ENCODE measurements at regions not wholly inside any gene's neighbourhood (a gene's known extent, or its start where the extent isn't known, plus 50 kb on each side); places are given as distances from the start of the nearest gene placed in this dataset.
"Not testable (repeated sequence)": the region's sequence is repeated elsewhere in the genome, so short reads cannot be mapped to it uniquely, and the experiment has no call there.

DNA sequence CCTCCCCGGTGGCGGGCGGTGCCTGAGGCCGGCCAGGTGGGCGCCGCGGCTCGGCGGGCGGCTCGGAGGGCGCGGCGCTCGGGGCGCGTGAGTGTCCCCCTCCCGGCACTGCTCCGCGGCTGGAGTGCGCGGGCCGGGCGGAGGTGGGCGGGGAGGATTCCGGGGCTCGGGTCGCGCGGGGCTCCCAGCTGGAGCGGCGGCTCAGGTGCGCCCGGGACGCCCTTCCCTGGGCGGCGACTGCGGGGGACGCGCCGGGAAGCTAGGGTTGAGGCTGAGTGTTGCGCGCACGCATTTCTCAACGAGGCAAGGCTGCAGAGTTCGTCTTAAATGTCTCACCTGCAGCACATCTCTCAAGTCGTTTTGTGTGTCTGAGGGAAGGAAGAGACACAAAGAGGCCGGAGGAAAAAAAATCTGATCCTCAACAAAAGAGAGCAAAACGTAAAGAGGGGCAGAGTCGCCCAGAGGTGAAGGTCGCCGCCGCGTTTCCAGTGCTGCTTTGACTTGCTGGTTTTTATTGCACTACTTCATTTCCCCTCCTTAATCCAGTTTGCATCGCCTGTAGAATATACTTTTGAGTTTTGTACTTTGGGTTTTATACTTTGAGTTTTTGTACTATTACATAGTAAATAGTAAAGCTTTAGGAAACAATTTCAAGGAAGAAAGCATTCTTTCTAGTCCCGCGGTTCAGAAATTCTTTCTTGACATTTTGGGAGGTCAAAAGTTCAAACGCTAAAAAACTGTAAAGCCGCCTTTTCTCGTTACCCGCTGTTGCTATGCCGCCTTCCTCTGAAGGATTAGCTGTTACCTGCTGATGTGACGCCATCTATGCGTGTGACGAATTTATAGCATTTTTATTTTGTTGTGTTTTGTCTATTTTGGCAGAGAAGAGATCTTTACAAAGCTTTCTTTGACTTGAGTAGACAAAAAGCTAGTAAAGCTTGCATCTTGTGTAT is 106.5 kb upstream of the STOX2 start:
- H3K9me3 Mint-ChIP-seq (ENCODE audit: low read depth), result peaks cover 5% of the 10 kb centered on the region
- H3K27me3 Mint-ChIP-seq, result peaks cover 33% of the 10 kb centered on the region
- H3K36me3 Mint-ChIP-seq, result no peaks in the 10 kb centered on the region
- H3K27ac Mint-ChIP-seq, result no peak overlapping the region
- H3K4me1 Mint-ChIP-seq (ENCODE audit: low read depth), result peaks cover 14% of the 10 kb centered on the region
- peak overlapping the region; percentile 71 for H3K4me3 Mint-ChIP-seq

DNA sequence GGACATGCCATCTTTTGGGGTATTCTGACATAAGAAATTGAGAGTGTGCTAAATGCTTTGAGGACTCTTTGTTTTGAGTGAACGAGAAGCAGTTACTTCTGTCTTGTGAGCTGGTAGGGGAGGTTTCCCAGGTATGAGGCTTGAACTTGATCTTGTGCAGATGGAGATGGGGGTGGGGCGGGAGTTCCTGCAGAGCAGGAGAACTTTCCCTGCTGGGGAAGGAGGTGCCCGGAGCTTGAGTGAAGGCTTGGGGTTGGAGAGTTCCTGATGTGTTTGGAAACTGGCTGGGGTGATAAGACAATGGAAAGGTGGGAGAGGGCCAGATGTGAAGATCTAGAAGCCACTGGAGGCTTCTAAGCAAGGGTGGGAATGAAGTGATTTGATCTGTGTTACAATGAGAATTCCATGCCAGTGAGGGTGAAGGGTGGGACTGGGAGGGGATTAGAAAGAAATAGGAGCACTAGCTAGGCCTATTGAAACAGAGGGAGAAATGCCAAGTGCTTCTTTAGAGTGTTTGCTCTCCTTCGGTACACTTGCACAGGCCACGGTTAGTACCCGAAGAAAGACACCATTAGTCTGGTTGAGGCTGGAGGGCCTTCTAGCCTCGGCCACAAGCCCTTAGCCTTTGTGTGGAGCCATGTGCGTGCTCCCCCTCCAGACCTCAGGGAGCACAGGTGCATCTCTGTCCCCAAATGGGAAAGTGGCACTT is 103.5 kb upstream of the STOX2 start:
- Mint-ChIP-seq H3K27ac (no peak overlapping the region), H3K27me3 (peaks cover 21% of the 10 kb centered on the region), H3K36me3 (no peaks in the 10 kb centered on the region), H3K4me3 (no peak overlapping the region), H3K9me3 (ENCODE audit: low read depth) (no peaks in the 10 kb centered on the region), H3K4me1 (ENCODE audit: low read depth) (peaks cover 12% of the 10 kb centered on the region)

DNA sequence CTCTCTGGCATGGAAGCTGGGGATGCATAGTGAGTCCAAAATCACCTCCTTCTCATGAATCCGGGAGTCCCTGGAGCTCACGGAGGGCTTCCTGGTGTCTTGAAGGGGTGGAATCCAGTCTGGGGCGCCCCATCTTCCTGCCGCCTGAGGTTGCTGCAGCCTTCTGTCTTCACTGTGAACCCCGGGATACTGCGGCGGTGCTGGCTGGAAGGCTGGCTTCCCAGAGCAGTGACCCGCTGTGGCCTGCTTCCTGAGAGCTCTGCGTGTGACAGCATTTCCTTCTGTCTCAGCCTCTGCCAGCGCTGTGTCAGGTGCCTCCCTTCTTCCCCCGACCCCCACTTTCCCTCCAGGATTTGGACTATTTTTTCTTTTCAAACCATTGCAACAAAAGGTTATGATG is 98.8 kb upstream of the STOX2 start:
- Mint-ChIP-seq H3K27me3 (peaks cover 5% of the 10 kb centered on the region), H3K9me3 (ENCODE audit: low read depth) (no peaks in the 10 kb centered on the region), H3K4me1 (ENCODE audit: low read depth) (no peaks in the 10 kb centered on the region), H3K27ac (no peak overlapping the region), H3K36me3 (no peaks in the 10 kb centered on the region), H3K4me3 (no peak overlapping the region)

DNA sequence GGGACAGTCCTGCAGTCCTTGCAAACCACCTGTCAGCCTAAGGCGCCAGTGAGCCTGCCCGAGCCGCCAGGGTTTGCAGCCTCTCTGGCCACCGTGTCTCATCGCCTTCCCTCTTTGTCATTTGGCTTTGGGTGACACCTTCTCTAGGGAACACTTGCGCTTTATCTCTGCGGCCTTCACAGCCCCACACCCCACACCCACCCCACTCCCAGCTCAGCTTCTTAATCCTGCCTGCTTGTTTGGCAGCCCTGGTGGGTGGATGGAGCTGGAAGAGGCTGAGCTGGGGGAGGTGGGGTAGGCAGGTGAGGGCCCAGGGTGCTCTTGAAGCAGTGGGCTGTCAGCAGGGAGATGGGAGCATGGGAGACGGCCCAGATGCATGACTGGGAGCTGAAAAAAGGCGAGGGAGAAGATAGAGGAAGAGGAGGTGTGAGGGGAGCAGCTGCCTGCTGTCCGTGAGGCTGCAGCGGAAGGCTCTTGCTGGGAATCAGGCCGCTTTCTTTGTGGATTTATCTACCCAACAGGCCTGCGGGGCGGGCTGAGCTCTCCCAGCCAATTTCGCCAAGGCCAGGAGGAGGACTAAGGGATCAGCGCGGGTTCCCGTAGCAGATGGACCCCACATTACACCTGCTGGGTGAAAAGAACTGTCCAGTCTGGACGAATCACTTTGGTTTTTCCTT is 97.5 kb upstream of the STOX2 start:
- Mint-ChIP-seq H3K36me3 (no peaks in the 10 kb centered on the region), H3K4me3 (no peak overlapping the region), H3K9me3 (ENCODE audit: low read depth) (no peaks in the 10 kb centered on the region), H3K27ac (no peak overlapping the region), H3K27me3 (peaks cover 3% of the 10 kb centered on the region), H3K4me1 (ENCODE audit: low read depth) (no peaks in the 10 kb centered on the region)

DNA sequence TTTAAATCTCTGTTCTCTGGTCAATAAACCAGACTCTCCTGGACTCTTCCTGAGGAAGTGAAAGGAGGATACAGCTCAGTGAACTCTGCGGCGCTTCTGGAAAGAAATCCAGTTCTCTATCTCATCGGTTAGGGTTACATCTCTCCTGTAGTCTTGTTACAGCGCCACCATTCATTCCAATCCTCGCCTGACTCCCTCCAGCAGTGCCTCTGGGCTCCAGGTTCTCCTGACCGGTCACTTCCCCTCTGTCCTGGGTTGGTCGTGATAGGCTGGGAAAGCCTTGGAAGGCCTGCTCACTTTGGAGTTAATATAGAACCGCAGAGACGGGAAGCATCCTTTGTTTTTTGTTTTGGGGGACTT is 97.0 kb upstream of the STOX2 start:
- no peak overlapping the region for H3K27ac Mint-ChIP-seq
- H3K27me3 Mint-ChIP-seq, result no peaks in the 10 kb centered on the region

DNA sequence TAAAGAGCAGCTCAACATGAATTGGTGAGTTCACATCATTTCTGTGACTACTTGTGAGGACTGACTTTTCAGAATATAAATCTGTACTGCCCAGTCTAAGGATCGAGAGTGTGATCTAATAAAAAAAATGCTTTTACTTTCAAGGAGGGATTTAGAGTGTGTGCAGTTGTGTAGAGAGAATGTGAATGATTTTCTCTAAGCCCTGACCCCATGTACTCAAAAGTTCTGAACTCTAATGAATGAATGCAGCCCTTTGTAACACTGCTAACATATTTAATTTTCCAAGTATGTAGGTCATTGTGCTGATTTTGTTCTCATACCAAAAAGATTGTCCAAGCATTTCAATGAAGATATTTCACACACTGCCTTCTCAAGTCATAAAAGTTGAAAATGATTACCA is 92.5 kb upstream of the STOX2 start:
- Mint-ChIP-seq H3K27ac (no peak overlapping the region), H3K36me3 (no peaks in the 10 kb centered on the region), H3K9me3 (ENCODE audit: low read depth) (no peaks in the 10 kb centered on the region), H3K4me3 (no peak overlapping the region), H3K27me3 (peaks cover 5% of the 10 kb centered on the region), H3K4me1 (ENCODE audit: low read depth) (no peaks in the 10 kb centered on the region)

More for the DNA sequence above, 97.0 kb upstream of the STOX2 start:
- H3K4me1 Mint-ChIP-seq (ENCODE audit: low read depth), result no peaks in the 10 kb centered on the region
- no peaks in the 10 kb centered on the region for H3K9me3 Mint-ChIP-seq (ENCODE audit: low read depth)
- H3K4me3 Mint-ChIP-seq, result no peak overlapping the region
- no peaks in the 10 kb centered on the region for H3K36me3 Mint-ChIP-seq

DNA sequence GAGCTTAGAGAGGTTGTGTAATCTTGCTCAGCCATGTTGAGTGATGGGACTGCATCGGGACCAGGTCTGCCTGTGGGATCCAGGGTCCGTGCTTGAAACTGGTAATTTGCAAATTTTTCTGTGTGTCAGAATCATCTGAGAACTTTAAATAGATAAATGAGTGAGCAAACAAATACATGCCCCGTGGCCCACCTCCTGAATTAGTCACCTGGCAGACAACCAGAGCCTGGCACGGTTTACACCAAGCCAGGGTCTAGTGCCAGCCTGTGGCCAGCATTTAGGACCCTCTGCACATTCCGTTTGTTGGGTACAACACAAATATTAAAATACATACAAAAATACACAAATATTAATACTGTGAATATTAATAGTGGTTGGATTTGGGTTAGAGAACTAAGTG is 90.6 kb upstream of the STOX2 start:
- Mint-ChIP-seq H3K27ac (no peak overlapping the region), H3K9me3 (ENCODE audit: low read depth) (no peaks in the 10 kb centered on the region), H3K27me3 (peaks cover 5% of the 10 kb centered on the region), H3K36me3 (no peaks in the 10 kb centered on the region), H3K4me3 (no peak overlapping the region), H3K4me1 (ENCODE audit: low read depth) (no peaks in the 10 kb centered on the region)

DNA sequence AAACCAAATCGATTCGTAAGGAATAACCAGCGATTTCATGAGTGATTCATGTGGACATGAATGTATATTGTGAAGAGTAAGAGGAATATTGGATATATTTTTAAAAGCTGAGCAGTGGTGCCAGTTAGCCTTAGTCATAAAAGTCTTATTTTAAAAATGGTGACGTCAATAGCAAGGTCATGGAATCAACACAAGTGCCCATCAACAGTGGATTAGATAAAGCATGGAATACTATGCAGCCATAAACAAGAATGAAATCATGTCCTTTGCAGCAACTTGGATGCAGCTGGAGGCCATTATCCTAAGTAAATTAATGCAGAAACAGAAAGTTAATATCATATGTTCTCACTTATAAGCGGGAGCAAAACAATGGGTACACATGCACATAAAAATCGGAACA is 89.0 kb upstream of the STOX2 start:
- H3K36me3 Mint-ChIP-seq, result no peaks in the 10 kb centered on the region
- H3K27ac Mint-ChIP-seq, result no peak overlapping the region
- peaks cover 5% of the 10 kb centered on the region for H3K27me3 Mint-ChIP-seq
- no peaks in the 10 kb centered on the region for H3K9me3 Mint-ChIP-seq (ENCODE audit: low read depth)
- no peak overlapping the region for H3K4me3 Mint-ChIP-seq
- H3K4me1 Mint-ChIP-seq (ENCODE audit: low read depth), result no peaks in the 10 kb centered on the region

DNA sequence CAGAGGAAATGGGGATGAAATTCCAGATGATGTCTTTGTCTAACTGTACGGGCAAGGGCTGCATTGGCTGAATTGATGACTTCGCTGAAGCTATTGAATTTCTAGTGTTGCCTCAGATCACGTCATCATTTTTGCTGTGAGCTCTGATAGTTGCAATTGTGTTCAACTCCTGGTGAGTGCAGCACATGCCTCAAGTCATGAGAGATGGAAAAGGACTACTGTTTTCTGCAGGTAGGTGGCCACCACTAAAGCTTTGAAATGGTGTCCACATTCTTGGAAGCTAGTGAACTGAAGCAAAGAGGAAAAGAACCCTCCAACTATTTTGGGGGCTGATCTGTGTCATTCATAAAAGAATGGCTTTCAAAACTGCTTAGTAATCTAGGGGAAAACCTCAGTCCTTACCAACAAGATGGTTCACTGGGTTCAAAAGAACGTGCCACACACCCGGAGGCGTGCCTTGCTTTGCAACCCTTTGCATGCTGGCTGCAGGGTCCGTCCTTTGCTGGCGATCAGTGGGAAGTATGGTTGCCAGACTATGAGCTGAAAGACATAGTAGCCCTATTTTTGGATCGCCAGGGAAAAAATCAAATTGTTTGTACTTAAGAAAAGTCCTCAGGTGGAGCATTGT is 88.1 kb upstream of the STOX2 start:
- no peaks in the 10 kb centered on the region for H3K36me3 Mint-ChIP-seq
- H3K4me3 Mint-ChIP-seq, result no peak overlapping the region
- no peaks in the 10 kb centered on the region for H3K4me1 Mint-ChIP-seq (ENCODE audit: low read depth)
- H3K9me3 Mint-ChIP-seq (ENCODE audit: low read depth), result no peaks in the 10 kb centered on the region
- H3K27ac Mint-ChIP-seq, result no peak overlapping the region
- H3K27me3 Mint-ChIP-seq, result peaks cover 5% of the 10 kb centered on the region

DNA sequence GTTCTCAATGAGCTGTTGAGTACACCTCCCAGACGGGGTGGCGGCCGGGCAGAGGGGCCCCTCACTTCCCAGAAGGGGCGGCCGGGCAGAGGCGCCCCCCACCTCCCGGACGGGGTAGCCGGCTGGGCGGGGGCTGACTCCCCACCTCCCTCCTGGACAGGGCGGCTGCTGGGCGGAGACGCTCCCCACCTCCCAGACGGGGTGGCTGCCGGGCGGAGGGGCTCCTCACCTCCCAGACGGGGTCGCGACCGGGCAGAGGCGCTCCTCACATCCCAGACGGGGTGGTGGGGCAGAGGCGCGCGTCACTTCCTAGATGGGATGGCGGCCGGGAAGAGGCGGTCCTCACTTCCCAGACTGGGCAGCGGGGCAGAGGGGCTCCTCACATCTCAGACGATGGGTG is 86.5 kb upstream of the STOX2 start:
- H3K9me3 Mint-ChIP-seq (ENCODE audit: low read depth); H3K36me3 Mint-ChIP-seq; H3K27me3 Mint-ChIP-seq; H3K4me3 Mint-ChIP-seq; H3K4me1 Mint-ChIP-seq (ENCODE audit: low read depth); H3K27ac Mint-ChIP-seq: not testable (repeated sequence)

DNA sequence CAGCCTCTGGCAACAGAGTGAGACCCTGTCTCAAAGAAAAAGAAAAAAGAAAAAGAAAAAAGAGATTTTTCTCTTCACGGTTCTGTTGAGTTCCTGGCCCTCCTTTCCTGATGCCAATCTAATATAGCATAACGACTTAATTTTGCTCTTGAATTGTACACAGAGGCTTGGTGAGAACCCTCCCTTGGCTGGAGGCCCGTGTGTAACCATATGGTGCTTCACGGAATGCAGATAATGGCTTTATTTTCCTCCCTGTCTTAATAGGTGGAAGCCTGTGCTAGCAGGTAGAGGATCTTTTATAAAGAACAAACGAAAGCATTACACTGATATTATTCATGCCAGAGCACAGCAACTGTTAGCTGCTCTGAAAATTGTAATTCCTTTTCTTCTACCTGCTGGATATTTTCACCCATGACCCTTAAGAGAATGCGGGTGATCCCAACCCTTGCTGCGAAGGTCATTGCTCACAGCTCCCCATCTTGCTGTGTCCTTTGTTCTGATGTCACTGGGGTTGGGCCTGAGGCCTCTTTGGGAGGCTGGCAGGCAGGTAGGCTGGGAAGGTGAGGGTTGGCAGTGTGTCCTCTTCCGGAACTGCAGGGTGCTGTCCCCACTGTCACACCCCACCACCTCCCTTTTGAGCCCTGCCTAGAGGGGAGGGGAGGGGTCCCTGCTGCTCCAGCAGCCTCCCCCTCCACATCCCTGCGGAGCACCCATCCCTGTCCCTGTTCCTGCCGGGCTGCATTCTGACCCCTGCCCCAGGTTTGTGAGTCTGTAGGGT is 83.8 kb upstream of the STOX2 start:
- H3K4me3 Mint-ChIP-seq, result no peak overlapping the region
- H3K27ac Mint-ChIP-seq, result no peak overlapping the region
- H3K9me3 Mint-ChIP-seq (ENCODE audit: low read depth), result no peaks in the 10 kb centered on the region
- no peaks in the 10 kb centered on the region for H3K4me1 Mint-ChIP-seq (ENCODE audit: low read depth)
- peaks cover 2% of the 10 kb centered on the region for H3K27me3 Mint-ChIP-seq
- no peaks in the 10 kb centered on the region for H3K36me3 Mint-ChIP-seq

DNA sequence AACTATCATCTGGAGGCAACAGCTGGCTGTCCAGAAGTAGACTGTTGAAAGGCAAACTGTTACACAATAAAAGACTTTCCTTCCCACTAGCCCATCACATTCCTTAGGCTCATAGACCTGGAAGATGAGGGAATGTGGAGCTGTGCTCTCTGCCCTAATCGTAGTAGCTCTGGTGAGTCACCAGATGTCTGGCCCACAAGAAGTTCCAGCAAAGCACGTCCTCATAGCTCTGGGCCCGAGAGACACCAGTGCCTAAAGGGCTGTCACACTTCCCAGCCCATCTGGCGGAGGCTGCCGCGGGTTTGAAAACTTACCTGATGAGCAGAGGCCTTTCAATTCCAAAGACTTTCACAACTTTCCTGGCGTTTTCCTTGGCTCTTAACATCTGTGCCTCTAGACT is 81.7 kb upstream of the STOX2 start:
- H3K4me3 Mint-ChIP-seq, result no peak overlapping the region
- no peak overlapping the region for H3K27ac Mint-ChIP-seq
- peaks cover 2% of the 10 kb centered on the region for H3K27me3 Mint-ChIP-seq
- H3K36me3 Mint-ChIP-seq, result no peaks in the 10 kb centered on the region
- H3K4me1 Mint-ChIP-seq (ENCODE audit: low read depth), result peaks cover 6% of the 10 kb centered on the region
- no peaks in the 10 kb centered on the region for H3K9me3 Mint-ChIP-seq (ENCODE audit: low read depth)

DNA sequence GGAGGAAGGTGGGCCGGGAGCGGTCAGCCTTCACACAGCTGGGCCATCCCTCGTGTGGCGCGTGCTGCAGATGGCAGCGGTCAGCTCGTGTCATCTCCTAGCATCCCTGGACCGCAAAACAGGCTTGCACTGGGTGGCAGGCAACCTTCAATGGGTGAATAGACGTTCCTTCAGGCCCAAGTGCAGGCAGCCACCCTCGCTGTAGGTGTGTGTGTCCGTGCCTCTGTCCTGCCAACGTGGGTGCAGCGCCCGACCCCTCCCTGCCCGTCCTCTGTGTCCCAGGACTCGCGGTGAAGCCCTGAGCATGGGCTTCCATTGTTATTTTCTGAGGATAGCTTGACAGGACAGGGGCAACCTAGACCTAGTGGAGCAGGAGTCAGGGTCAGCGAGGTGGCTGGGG is 79.8 kb upstream of the STOX2 start:
- Mint-ChIP-seq H3K4me1 (ENCODE audit: low read depth) (peaks cover 6% of the 10 kb centered on the region), H3K36me3 (no peaks in the 10 kb centered on the region), H3K27me3 (peaks cover 2% of the 10 kb centered on the region), H3K4me3 (no peak overlapping the region), H3K27ac (no peak overlapping the region), H3K9me3 (ENCODE audit: low read depth) (no peaks in the 10 kb centered on the region)

DNA sequence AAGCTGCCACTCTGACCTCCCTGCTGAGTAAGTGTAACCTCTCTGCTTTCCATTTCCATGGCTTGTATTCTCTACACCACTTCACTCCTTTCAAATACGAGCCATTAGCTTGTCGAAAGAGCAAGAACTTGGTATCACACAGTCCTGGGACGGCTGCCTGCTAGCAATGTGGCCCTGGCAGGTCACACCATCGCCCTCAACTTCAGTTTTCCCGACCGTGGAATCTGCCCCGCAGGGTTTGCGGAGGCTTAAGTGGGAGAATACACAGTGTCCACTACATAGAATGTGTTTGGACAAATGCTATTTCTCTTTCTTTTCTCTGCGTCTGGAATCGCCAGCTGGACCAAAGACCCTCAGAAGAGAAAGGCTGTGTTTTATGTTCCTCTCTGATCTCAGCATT is 78.6 kb upstream of the STOX2 start:
- Mint-ChIP-seq H3K4me3 (no peak overlapping the region), H3K4me1 (ENCODE audit: low read depth) (peaks cover 6% of the 10 kb centered on the region), H3K36me3 (no peaks in the 10 kb centered on the region), H3K27me3 (peaks cover 2% of the 10 kb centered on the region), H3K9me3 (ENCODE audit: low read depth) (no peaks in the 10 kb centered on the region), H3K27ac (no peak overlapping the region)

Measured in activated naive CD8-positive, alpha-beta T cell (primary cell).